GM23248 (cell line): ENCODE measurements at regions not wholly inside any gene's neighbourhood (a gene's known extent, or its start where the extent isn't known, plus 50 kb on each side); places are given as distances from the start of the nearest gene placed in this dataset.

ENCODE experiments used
- EZH2 ChIP-seq: fragments of 200-600 bp; sonication (generic); IDR thresholded peaks from 2 replicates; pipeline ENCODE4 v1.6.1; 2018; ENCODE audit warnings: antibody characterized with exemption, mild to moderate bottlenecking; ENCODE audit not compliant: insufficient read depth, poor library complexity, severe bottlenecking
- EZH2phosphoT487 ChIP-seq: fragments of 200-600 bp; sonication (generic); IDR thresholded peaks from 2 replicates; pipeline ENCODE4 v1.6.1; 2018; ENCODE audit warnings: antibody characterized with exemption, moderate library complexity, mild to moderate bottlenecking, low read depth; ENCODE audit not compliant: insufficient read depth

- TF ChIP-seq EZH2 (no peak), EZH2phosphoT487 (no peak)
Observed at GRCh38 chr20:60497298-60498035, 539.2 kb downstream of the CDH26 start.
